Stomach smooth muscle (tissue), 2 donors: ENCODE measurements at regions not wholly inside any gene's neighbourhood (a gene's known extent, or its start where the extent isn't known, plus 50 kb on each side); places are given as distances from the start of the nearest gene placed in this dataset.

Experiments used
- H3K27ac ChIP-seq: one replicate; pipeline ENCODE4 v1.7.0; 2013; ENCODE audit warnings: mild to moderate bottlenecking, low read length, inconsistent platforms
- H3K27me3 ChIP-seq, 2 donors: one replicate each; pipeline ENCODE4 v1.7.0; 2013; ENCODE audit warnings: low read length in 2 of 2; ENCODE audit not compliant: insufficient read depth in 2 of 2, control insufficient read depth in 1 of 2
- H3K36me3 ChIP-seq, 2 donors: one replicate each; pipeline ENCODE4 v1.7.0; 2013; ENCODE audit warnings: low read length in 2 of 2; ENCODE audit not compliant: control insufficient read depth in 2 of 2, insufficient read depth in 2 of 2
- H3K4me1 ChIP-seq: one replicate; pipeline ENCODE4 v1.7.0; 2013; ENCODE audit warnings: low read length; ENCODE audit not compliant: control insufficient read depth, insufficient read depth
- H3K4me3 ChIP-seq, 2 donors: one replicate each; pipeline ENCODE4 v1.7.0; 2013; ENCODE audit warnings: low read length in 2 of 2
- H3K9ac ChIP-seq, 2 donors: one replicate each; pipeline ENCODE4 v1.7.0; 2013; ENCODE audit warnings: low read length in 2 of 2, mild to moderate bottlenecking in 1 of 2
- H3K9me3 ChIP-seq, 2 donors: one replicate each; pipeline ENCODE4 v1.7.0; 2013; ENCODE audit warnings: low read length in 2 of 2; ENCODE audit not compliant: control insufficient read depth in 2 of 2
- donor health status: healthy.
- donor health status: Pancreatic carcinoma.

DNA sequence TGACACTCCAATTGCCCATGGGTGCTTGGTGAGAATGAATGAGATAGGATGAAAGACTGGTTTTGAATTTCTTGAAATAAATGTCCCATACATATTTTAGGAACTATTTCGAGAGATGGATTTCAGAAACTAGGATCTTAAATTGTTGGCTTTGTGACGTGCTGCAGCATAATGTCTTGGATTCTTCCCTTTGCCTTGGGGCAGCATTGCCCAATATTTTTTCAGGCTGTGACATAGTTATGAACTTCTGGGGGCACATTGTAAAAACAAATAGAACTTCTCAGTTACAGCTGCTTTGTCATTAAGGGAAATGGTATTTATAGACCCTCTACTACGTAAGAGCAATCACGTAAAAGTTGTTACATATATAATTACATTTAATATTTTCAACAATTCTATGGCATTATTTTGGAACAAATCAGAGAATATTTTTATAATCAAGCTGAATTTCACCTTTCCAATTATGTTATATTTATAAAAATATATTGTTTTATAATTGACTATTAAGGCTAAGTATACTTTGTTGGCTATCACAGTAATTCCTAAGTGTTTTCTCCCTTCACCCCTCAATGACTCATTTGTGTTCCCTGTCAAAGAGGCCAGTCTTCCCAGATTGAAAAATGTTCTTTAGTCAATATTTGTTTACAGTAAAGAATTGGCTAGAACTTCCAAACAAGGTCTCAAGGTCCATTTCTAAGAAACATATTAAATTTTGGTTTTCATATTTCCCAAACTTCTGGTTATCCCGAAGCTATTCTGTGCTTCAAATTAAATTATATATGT, 1388.3 kb upstream of the ACO1 start:
- Histone ChIP-seq H3K4me1 (no peaks in the 10 kb centered on the region), H3K36me3 (no peaks in the 10 kb centered on the region), H3K27ac (no peak overlapping the region), H3K27me3 (no peaks in the 10 kb centered on the region), H3K4me3 (no peak overlapping the region), H3K9me3 (no peaks in the 10 kb centered on the region), H3K9ac (no peak overlapping the region)

DNA sequence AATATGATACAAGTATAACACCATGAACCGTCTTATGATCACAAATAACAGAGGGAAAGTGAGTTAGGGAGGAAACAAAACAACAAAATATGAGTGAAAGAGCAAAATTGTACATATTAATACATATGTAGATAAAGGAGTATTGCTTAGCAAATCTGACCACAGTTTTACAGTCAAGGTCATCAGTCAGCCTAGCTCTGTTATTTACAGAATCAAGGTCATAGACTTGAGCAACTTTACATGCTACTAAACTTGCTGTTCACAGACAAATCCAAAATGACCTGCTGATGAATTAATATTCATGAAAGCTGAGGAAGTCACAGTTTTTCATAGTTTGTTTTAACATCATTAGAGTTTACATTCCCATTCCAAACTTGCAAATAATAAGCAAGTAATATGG, 1387.7 kb upstream of the ACO1 start:
- no peak overlapping the region for H3K27ac ChIP-seq
- H3K27me3 ChIP-seq: no peaks in the 10 kb centered on the region
- no peak overlapping the region for H3K4me3 ChIP-seq
- no peaks in the 10 kb centered on the region for H3K4me1 ChIP-seq
- H3K9me3 ChIP-seq: no peaks in the 10 kb centered on the region
- no peaks in the 10 kb centered on the region for H3K36me3 ChIP-seq
- no peak overlapping the region for H3K9ac ChIP-seq

DNA sequence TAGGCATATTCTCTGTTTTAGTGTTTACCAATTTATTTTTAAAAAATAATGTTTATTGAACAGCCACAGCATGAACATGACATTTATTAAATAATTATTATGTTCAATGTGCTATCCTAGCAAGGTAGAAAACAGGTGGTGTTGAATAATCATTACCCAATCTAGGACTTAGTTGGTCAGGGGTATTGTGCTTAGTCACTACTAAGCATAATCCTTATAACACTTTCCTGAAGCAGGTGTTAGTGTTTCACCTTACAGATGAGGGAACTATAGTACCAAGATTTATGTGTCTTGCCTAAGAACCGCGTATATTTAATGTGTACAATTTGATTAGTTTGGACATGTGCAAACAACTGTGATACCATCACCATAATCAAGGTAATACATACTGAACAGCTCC, 1387.2 kb upstream of the ACO1 start:
- Histone ChIP-seq H3K27ac (no peak overlapping the region), H3K9me3 (no peaks in the 10 kb centered on the region), H3K27me3 (no peaks in the 10 kb centered on the region), H3K4me3 (no peak overlapping the region), H3K9ac (no peak overlapping the region), H3K4me1 (no peaks in the 10 kb centered on the region), H3K36me3 (no peaks in the 10 kb centered on the region)

GRCh38 chr9:31005086-31005665, 1379.3 kb upstream of the ACO1 start:
- Histone ChIP-seq H3K27me3 (no peaks in the 10 kb centered on the region), H3K27ac (no peak overlapping the region), H3K36me3 (no peaks in the 10 kb centered on the region), H3K9ac (no peak overlapping the region), H3K9me3 (no peaks in the 10 kb centered on the region), H3K4me1 (no peaks in the 10 kb centered on the region), H3K4me3 (no peak overlapping the region)

- Histone ChIP-seq H3K9me3 (no peaks in the 10 kb centered on the region), H3K4me3 (no peak overlapping the region), H3K36me3 (no peaks in the 10 kb centered on the region), H3K9ac (no peak overlapping the region), H3K27me3 (no peaks in the 10 kb centered on the region), H3K27ac (no peak overlapping the region), H3K4me1 (no peaks in the 10 kb centered on the region)
Observed at GRCh38 chr9:31013371-31013770, 1371.1 kb upstream of the ACO1 start.

GRCh38 chr9:31023847-31024246, 1360.6 kb upstream of the ACO1 start:
- Histone ChIP-seq H3K27ac (no peak overlapping the region), H3K9ac (no peak overlapping the region), H3K27me3 (no peaks in the 10 kb centered on the region), H3K36me3 (no peaks in the 10 kb centered on the region), H3K9me3 (no peaks in the 10 kb centered on the region), H3K4me1 (no peaks in the 10 kb centered on the region), H3K4me3 (no peak overlapping the region)

DNA sequence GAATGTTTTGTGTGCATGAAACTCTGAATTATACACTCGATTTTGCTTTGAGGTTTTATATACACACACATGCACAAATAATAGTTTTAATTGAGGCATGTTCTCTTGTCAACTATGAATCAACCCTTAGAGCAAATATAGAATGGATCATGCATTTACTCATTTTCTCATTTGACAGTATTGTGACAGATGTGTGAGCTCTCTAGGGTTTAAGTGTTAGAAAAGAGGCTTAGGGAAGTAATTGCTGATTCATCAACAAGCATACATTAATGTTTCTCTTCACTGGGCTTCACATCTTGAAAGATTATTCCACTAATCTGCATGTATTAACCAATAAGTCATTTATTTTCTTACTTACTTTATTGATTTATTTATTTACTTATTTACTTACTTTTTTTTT, 1356.8 kb upstream of the ACO1 start:
- no peak overlapping the region for H3K4me3 ChIP-seq
- H3K9ac ChIP-seq: no peak overlapping the region
- H3K27ac ChIP-seq: no peak overlapping the region
- no peaks in the 10 kb centered on the region for H3K9me3 ChIP-seq
- no peaks in the 10 kb centered on the region for H3K4me1 ChIP-seq
- no peaks in the 10 kb centered on the region for H3K36me3 ChIP-seq
- no peaks in the 10 kb centered on the region for H3K27me3 ChIP-seq

DNA sequence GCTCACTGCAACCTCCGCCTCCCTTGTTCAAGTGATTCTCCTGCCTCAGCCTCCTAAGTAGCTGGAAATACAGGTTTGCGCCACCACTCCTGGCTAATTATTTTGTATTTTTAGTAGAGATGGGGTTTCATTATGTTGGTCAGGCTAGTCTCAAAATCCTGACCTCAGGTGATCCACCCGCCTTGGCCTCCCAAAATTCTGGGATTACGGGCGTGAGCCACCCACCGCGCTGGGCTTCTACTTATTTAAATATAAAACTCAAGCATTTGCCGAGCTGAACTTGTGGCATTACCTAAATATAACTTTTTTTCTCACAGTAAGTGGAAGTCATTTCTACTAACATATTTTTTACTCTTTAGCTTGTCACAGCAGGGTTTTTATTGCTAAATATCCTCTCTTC, 1356.3 kb upstream of the ACO1 start:
- Histone ChIP-seq H3K9me3 (no peaks in the 10 kb centered on the region), H3K27me3 (no peaks in the 10 kb centered on the region)

GRCh38 chr9:31030741-31031202, 1353.7 kb upstream of the ACO1 start:
- Histone ChIP-seq H3K4me3 (peak overlapping the region in 1 of 2 donors; percentile 9), H3K27ac (no peak overlapping the region), H3K36me3 (no peaks in the 10 kb centered on the region)

More for the DNA sequence above, 1356.3 kb upstream of the ACO1 start:
- Histone ChIP-seq H3K9ac (no peak overlapping the region), H3K4me1 (no peaks in the 10 kb centered on the region), H3K4me3 (no peak overlapping the region), H3K36me3 (no peaks in the 10 kb centered on the region), H3K27ac (no peak overlapping the region)

DNA sequence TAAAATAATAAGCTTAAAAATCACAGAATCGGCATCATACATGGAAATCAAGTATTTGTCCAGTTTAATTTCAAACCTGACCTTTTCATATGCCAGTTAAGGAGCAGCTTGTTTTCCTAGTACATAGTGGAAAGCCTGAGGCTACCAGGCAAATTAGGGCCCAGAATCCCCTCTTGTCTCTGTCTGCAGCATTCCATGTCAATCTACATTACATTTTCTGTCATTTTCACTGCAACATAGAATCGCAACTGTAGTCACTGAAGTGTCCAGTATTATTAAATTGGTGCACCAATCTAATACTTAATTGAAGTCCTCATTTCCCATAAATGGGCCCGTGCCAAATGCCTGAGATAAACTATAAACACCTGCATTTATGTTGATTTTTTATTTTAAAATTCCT, 1352.2 kb upstream of the ACO1 start:
- H3K9me3 ChIP-seq: no peaks in the 10 kb centered on the region
- no peak overlapping the region for H3K9ac ChIP-seq
- no peak overlapping the region for H3K27ac ChIP-seq
- no peaks in the 10 kb centered on the region for H3K4me1 ChIP-seq
- H3K4me3 ChIP-seq: no peak overlapping the region
- H3K27me3 ChIP-seq: no peaks in the 10 kb centered on the region
- H3K36me3 ChIP-seq: no peaks in the 10 kb centered on the region

More at GRCh38 chr9:31030741-31031202, 1353.7 kb upstream of the ACO1 start:
- Histone ChIP-seq H3K27me3 (no peaks in the 10 kb centered on the region), H3K9ac (no peak overlapping the region), H3K4me1 (no peaks in the 10 kb centered on the region), H3K9me3 (no peaks in the 10 kb centered on the region)

GRCh38 chr9:31034311-31034710, 1350.1 kb upstream of the ACO1 start:
- Histone ChIP-seq H3K36me3 (no peaks in the 10 kb centered on the region), H3K4me3 (no peak overlapping the region), H3K9ac (no peak overlapping the region), H3K9me3 (no peaks in the 10 kb centered on the region), H3K27ac (no peak overlapping the region), H3K27me3 (no peaks in the 10 kb centered on the region), H3K4me1 (no peaks in the 10 kb centered on the region)
